ENCODE measurements at regions not wholly inside any gene's neighbourhood (a gene's known extent, or its start where the extent isn't known, plus 50 kb on each side); places are given as distances from the start of the nearest gene placed in this dataset.
A peak's percentile ranks its signal among the peaks of the same experiment; 100 is the strongest.

DNA sequence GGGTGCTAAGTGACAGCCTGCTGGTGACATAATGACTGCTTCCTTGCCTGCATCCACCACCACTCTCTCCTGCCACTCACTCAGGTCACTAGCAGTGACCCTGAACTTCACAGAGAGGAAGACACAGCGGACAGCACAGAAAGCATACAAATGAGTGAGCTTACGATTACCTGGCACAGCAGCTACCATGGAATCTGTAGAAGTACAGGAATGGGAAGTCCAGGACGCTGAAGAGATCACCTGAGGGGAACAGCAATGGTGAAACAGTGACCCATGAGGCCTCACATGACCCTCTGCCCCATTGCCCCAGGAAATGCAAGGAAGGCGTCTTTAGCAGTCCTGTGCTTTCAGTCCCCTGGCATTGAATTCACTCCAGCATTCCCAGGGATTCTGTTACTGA is 96.7 kb upstream of the RIOK3 start (continued):
- no peak for TF ChIP-seq CHD4 (IDR thresholded peaks at IDR 0.05; ENCODE audit: borderline replicate concordance, low read length)
- 0 out of 2 replicates have a peak, but pooled peaks have one; percentile 28 for TF ChIP-seq ZMYM3 (CRISPR knock-in tag; IDR thresholded peaks at IDR 0.05)
- no peak for TF ChIP-seq NKX3-1 (CRISPR knock-in tag; IDR thresholded peaks at IDR 0.05)
- TF ChIP-seq, protein P1, sequence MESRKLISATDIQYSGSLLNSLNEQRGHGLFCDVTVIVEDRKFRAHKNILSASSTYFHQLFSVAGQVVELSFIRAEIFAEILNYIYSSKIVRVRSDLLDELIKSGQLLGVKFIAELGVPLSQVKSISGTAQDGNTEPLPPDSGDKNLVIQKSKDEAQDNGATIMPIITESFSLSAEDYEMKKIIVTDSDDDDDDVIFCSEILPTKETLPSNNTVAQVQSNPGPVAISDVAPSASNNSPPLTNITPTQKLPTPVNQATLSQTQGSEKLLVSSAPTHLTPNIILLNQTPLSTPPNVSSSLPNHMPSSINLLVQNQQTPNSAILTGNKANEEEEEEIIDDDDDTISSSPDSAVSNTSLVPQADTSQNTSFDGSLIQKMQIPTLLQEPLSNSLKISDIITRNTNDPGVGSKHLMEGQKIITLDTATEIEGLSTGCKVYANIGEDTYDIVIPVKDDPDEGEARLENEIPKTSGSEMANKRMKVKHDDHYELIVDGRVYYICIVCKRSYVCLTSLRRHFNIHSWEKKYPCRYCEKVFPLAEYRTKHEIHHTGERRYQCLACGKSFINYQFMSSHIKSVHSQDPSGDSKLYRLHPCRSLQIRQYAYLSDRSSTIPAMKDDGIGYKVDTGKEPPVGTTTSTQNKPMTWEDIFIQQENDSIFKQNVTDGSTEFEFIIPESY (CRISPR knock-in tag; IDR thresholded peaks at IDR 0.05): no peak
- TF ChIP-seq BCL6 (CRISPR knock-in tag; IDR thresholded peaks at IDR 0.05): 0 out of 2 replicates have a peak, but pooled peaks have one; percentile 32
- TF ChIP-seq, protein P2, sequence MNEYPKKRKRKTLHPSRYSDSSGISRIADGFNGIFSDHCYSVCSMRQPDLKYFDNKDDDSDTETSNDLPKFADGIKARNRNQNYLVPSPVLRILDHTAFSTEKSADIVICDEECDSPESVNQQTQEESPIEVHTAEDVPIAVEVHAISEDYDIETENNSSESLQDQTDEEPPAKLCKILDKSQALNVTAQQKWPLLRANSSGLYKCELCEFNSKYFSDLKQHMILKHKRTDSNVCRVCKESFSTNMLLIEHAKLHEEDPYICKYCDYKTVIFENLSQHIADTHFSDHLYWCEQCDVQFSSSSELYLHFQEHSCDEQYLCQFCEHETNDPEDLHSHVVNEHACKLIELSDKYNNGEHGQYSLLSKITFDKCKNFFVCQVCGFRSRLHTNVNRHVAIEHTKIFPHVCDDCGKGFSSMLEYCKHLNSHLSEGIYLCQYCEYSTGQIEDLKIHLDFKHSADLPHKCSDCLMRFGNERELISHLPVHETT (CRISPR knock-in tag; conservative IDR thresholded peaks at IDR 0.05): no peak
- TF ChIP-seq FOXA3 (CRISPR knock-in tag; IDR thresholded peaks at IDR 0.05): no peak
- TF ChIP-seq, protein P3, sequence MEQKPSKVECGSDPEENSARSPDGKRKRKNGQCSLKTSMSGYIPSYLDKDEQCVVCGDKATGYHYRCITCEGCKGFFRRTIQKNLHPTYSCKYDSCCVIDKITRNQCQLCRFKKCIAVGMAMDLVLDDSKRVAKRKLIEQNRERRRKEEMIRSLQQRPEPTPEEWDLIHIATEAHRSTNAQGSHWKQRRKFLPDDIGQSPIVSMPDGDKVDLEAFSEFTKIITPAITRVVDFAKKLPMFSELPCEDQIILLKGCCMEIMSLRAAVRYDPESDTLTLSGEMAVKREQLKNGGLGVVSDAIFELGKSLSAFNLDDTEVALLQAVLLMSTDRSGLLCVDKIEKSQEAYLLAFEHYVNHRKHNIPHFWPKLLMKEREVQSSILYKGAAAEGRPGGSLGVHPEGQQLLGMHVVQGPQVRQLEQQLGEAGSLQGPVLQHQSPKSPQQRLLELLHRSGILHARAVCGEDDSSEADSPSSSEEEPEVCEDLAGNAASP (CRISPR knock-in tag; IDR thresholded peaks at IDR 0.05; ENCODE audit: borderline replicate concordance): peak; percentile 84
- no peak for TF ChIP-seq PTBP1 (IDR thresholded peaks at IDR 0.05; ENCODE audit: low read depth, low read length, poor library complexity, severe bottlenecking)
- TF ChIP-seq DMAP1 (CRISPR knock-in tag; IDR thresholded peaks at IDR 0.05): 0 out of 2 replicates have a peak, but pooled peaks have one; percentile 4
- TF ChIP-seq ZBTB7B (CRISPR knock-in tag; IDR thresholded peaks at IDR 0.05): no peak
- no peak for TF ChIP-seq FOXK2 (IDR thresholded peaks at IDR 0.05)
- no peak for TF ChIP-seq SOX6 (IDR thresholded peaks at IDR 0.05)
- no peak for TF ChIP-seq SOX6 (CRISPR knock-in tag; IDR thresholded peaks at IDR 0.05)
- TF ChIP-seq, protein P4, sequence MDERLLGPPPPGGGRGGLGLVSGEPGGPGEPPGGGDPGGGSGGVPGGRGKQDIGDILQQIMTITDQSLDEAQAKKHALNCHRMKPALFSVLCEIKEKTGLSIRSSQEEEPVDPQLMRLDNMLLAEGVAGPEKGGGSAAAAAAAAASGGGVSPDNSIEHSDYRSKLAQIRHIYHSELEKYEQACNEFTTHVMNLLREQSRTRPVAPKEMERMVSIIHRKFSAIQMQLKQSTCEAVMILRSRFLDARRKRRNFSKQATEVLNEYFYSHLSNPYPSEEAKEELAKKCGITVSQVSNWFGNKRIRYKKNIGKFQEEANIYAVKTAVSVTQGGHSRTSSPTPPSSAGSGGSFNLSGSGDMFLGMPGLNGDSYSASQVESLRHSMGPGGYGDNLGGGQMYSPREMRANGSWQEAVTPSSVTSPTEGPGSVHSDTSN (CRISPR knock-in tag; IDR thresholded peaks at IDR 0.05): peak; percentile 37; the same call in 1 of the 2 replicates
- peak; percentile 63 for TF ChIP-seq RXRA (CRISPR knock-in tag; IDR thresholded peaks at IDR 0.05)
- TF ChIP-seq, protein P5, sequence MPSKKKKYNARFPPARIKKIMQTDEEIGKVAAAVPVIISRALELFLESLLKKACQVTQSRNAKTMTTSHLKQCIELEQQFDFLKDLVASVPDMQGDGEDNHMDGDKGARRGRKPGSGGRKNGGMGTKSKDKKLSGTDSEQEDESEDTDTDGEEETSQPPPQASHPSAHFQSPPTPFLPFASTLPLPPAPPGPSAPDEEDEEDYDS (CRISPR knock-in tag; IDR thresholded peaks at IDR 0.05): no peak; the same call in 1 of the 2 replicates
- TF ChIP-seq RXRB (CRISPR knock-in tag; IDR thresholded peaks at IDR 0.05; ENCODE audit: borderline replicate concordance): 0 out of 2 replicates have a peak, but pooled peaks have one; percentile 1
- TF ChIP-seq NR2F6 (IDR thresholded peaks at IDR 0.05): no peak
- TF ChIP-seq NR2F6 (CRISPR knock-in tag; IDR thresholded peaks at IDR 0.05): peak; percentile 12; the same call in 1 of the 2 replicates
- TF ChIP-seq ZNF772 (CRISPR knock-in tag; IDR thresholded peaks at IDR 0.05): no peak
- TF ChIP-seq SALL1 (CRISPR knock-in tag; IDR thresholded peaks at IDR 0.05): 0 out of 2 replicates have a peak, but pooled peaks have one; percentile 23
